Smooth muscle cell (in vitro differentiated cells): ENCODE measurements at regions not wholly inside any gene's neighbourhood (a gene's known extent, or its start where the extent isn't known, plus 50 kb on each side); places are given as distances from the start of the nearest gene placed in this dataset.

Experiments used
- DNase-seq: peaks from one replicate; lab custom pipeline; 2025; ENCODE audit not compliant: unreplicated experiment; lab: John Stamatoyannopoulos, UW
- H2AFZ ChIP-seq: fragments of 200-600 bp; sonication (generic); 2 replicates; pipeline ENCODE4 v1.6.0; 2016; ENCODE audit warnings: antibody characterized with exemption, low read depth, mild to moderate bottlenecking
- H3F3A ChIP-seq: fragments of 200-600 bp; sonication (generic); 2 replicates; pipeline ENCODE4 v1.6.0; 2017; ENCODE audit warnings: antibody characterized with exemption, low read depth
- H3K27ac ChIP-seq: fragments of 200-600 bp; sonication (generic); 2 replicates; pipeline ENCODE4 v1.5.1; 2016; ENCODE audit warnings: low read depth, mild to moderate bottlenecking
- H3K27me3 ChIP-seq: fragments of 200-600 bp; sonication (generic); 2 replicates; pipeline ENCODE4 v1.6.1; 2016; ENCODE audit warnings: low read depth, mild to moderate bottlenecking
- H3K36me3 ChIP-seq: fragments of 200-600 bp; sonication (generic); 2 replicates; pipeline ENCODE4 v1.5.1; 2016; ENCODE audit warnings: low read depth
- H3K4me1 ChIP-seq: fragments of 200-600 bp; sonication (generic); 2 replicates; pipeline ENCODE4 v1.5.1; 2016; ENCODE audit warnings: low read depth
- H3K4me2 ChIP-seq: fragments of 200-600 bp; sonication (generic); 2 replicates; pipeline ENCODE4 v1.6.0; 2016; ENCODE audit warnings: mild to moderate bottlenecking
- H3K4me3 ChIP-seq: fragments of 200-600 bp; sonication (generic); 2 replicates; pipeline ENCODE4 v1.5.1; 2016; ENCODE audit warnings: mild to moderate bottlenecking
- H3K79me2 ChIP-seq: fragments of 200-600 bp; sonication (generic); 2 replicates; pipeline ENCODE4 v1.6.0; 2016; ENCODE audit warnings: low read depth, mild to moderate bottlenecking
- H3K9ac ChIP-seq: fragments of 200-600 bp; sonication (generic); 2 replicates; pipeline ENCODE4 v1.6.0; 2016; ENCODE audit warnings: low read depth
- H3K9me3 ChIP-seq: fragments of 200-600 bp; sonication (generic); replicated peaks from 2 replicates; pipeline ENCODE4 v1.5.1; 2016; ENCODE audit warnings: low read depth
- H4K20me1 ChIP-seq: fragments of 200-600 bp; sonication (generic); 2 replicates; pipeline ENCODE4 v1.6.0; 2016; ENCODE audit warnings: low read depth
- CTCF ChIP-seq: fragments of 200-600 bp; sonication (generic); IDR thresholded peaks from 2 replicates; pipeline ENCODE4 v1.5.1; 2017; ENCODE audit warnings: borderline replicate concordance, mild to moderate bottlenecking, antibody characterized with exemption; ENCODE audit not compliant: insufficient read depth, poor library complexity, severe bottlenecking
- WGBS: methylation state at CpG from one replicate; pipeline ENCODE4 v1.1.7; 2016; ENCODE audit warnings: low lambda C conversion rate; 5-methylcytosine and 5-hydroxymethylcytosine counted together

GRCh38 chr9:103803245-103803644 is 290.9 kb upstream of the SMC2 start:
- H3K79me2 ChIP-seq: no peaks in the 10 kb centered on the region
- no peaks in the 10 kb centered on the region for H3K27me3 ChIP-seq
- WGBS: 88% methylated on average over 2 of the region's 2 CpGs
- TF ChIP-seq CTCF: no peak
- H3K36me3 ChIP-seq: no peaks in the 10 kb centered on the region
- H3K4me2 ChIP-seq: no peak overlapping the region
- no peaks in the 10 kb centered on the region for H3K4me1 ChIP-seq
- no peak for DNase-seq
- no peaks in the 10 kb centered on the region for H3F3A ChIP-seq
- no peak overlapping the region for H2AFZ ChIP-seq
- no peak overlapping the region for H3K9ac ChIP-seq
- no peak overlapping the region for H3K4me3 ChIP-seq
- no peaks in the 10 kb centered on the region for H4K20me1 ChIP-seq
- no peaks in the 10 kb centered on the region for H3K9me3 ChIP-seq
- H3K27ac ChIP-seq: no peak overlapping the region

GRCh38 chr9:103804077-103804735 is 289.9 kb upstream of the SMC2 start:
- TF ChIP-seq CTCF: no peak
- DNase-seq: no peak
- Histone ChIP-seq H3K79me2 (no peaks in the 10 kb centered on the region), H3K9ac (no peak overlapping the region), H3K4me3 (no peak overlapping the region), H3K36me3 (no peaks in the 10 kb centered on the region), H4K20me1 (no peaks in the 10 kb centered on the region), H3K9me3 (no peaks in the 10 kb centered on the region), H3K27ac (no peak overlapping the region), H3K4me2 (no peak overlapping the region), H2AFZ (no peak overlapping the region), H3K27me3 (no peaks in the 10 kb centered on the region), H3F3A (no peaks in the 10 kb centered on the region), H3K4me1 (no peaks in the 10 kb centered on the region)
- 64% methylated on average over 1 of the region's 1 CpG for WGBS

DNA sequence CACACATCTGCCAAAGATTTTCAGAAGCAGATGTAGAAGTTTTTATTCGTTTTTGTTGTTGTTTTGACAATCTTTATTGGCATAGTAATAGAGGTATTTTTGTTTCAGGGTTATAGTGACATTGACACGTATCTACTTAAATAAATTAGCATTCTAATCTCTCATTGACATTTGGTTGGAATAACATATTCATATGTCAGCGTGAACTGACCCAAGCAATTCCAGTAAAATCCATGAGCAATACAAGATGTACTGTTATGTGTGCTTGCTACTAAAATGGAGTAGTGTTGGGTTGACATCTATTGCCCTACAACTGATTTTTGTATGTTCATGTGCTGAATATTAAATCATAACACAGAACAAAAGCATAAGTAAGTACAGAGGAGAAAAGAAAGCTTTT is 284.4 kb upstream of the SMC2 start:
- no peak for TF ChIP-seq CTCF
- Histone ChIP-seq H2AFZ (no peak overlapping the region), H4K20me1 (no peaks in the 10 kb centered on the region), H3K4me3 (no peak overlapping the region), H3K27ac (no peak overlapping the region), H3K36me3 (no peaks in the 10 kb centered on the region), H3K9me3 (no peaks in the 10 kb centered on the region), H3K9ac (no peak overlapping the region), H3K4me1 (no peaks in the 10 kb centered on the region), H3K4me2 (no peak overlapping the region), H3F3A (no peaks in the 10 kb centered on the region), H3K27me3 (no peaks in the 10 kb centered on the region), H3K79me2 (no peaks in the 10 kb centered on the region)
- no peak for DNase-seq
- WGBS: 74% methylated on average over 3 of the region's 3 CpGs

DNA sequence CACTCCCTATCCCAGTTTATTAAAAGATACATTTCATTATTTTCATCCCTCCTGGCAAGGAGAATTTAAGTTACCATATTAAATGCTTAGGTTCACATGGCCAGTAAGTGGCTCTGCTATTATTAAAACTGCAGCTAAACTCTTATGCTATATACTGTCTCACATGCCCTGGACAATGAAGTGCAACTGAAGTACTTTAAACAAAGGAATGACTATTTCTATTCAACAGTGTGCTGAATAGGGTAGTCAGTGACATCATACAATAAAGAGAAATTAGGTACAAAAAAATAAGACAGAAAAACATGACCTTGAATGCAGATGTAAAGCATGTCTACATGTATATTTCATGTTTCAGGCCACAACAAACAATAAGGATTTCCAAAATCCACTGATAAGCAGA is 282.6 kb upstream of the SMC2 start:
- Histone ChIP-seq H3K27me3 (no peaks in the 10 kb centered on the region), H3F3A (no peaks in the 10 kb centered on the region), H3K79me2 (no peaks in the 10 kb centered on the region), H4K20me1 (no peaks in the 10 kb centered on the region), H3K27ac (no peak overlapping the region), H3K9me3 (no peaks in the 10 kb centered on the region), H3K4me3 (no peak overlapping the region), H3K4me2 (no peak overlapping the region), H3K36me3 (no peaks in the 10 kb centered on the region), H3K9ac (no peak overlapping the region), H2AFZ (no peak overlapping the region), H3K4me1 (no peaks in the 10 kb centered on the region)
- no peak for TF ChIP-seq CTCF
- DNase-seq: no peak
